ENCODE measurements at regions not wholly inside any gene's neighbourhood (a gene's known extent, or its start where the extent isn't known, plus 50 kb on each side); places are given as distances from the start of the nearest gene placed in this dataset.
A peak's percentile ranks its signal among the peaks of the same experiment; 100 is the strongest.
"Not testable (repeated sequence)": the region's sequence is repeated elsewhere in the genome, so short reads cannot be mapped to it uniquely, and the experiment has no call there.

DNA sequence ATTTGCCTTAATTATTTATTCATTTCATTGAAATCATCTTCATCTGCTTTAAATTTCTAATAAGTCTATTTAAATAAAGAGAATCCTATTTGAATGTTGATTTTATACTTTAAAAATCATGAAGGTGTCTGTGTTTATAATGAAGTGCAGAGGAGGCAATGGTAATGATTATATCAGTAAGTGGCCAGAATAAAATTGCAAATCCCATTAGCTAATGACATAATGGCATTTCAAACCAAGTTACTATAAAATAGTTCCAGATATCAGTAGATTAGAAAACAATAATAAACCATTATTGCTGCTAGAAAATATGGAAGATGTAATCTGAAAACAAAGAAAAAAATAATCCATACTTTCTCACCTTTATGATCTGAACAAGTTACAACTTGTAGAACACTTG, 647.8 kb upstream of the KLHL1 start:
- DNase-seq: no peak

DNA sequence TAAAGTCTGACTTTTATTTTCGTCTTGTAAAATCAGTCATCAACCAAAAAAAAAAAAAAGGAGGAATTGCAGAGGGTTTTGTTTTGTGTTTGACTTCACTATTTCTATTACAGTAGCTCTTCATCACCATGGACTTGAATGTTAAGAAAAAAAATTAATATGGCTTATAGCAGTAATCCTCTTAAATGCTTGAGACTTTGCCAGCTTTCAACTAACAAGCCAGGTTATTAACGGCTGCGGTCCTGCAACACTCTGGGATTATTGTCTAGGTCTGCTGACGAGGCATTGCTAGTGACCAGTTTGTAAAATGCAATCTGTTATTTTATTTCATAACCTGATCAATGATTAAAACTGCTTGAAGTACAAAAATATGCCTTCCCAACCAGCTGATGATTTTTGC, 647.2 kb upstream of the KLHL1 start:
- DNase-seq: no peak

DNA sequence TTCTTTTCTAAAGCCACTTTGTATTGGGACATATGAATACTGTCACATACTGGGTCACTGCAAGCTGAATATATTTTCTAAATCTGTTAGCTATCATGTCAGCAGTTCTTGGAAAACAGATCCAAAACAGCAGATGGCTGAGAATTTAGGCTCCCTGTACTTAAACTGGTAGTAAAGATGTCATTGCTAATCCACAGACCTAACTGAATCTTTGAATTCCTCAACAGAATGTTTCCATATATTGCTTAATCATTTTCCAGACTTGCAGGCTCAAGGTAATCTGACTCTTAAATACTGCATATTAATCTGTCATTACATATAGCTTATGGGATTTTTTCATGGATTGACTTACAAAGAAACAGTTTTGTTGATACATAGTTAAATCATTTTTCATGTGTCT, 639.0 kb upstream of the KLHL1 start:
- DNase-seq: no peak

DNA sequence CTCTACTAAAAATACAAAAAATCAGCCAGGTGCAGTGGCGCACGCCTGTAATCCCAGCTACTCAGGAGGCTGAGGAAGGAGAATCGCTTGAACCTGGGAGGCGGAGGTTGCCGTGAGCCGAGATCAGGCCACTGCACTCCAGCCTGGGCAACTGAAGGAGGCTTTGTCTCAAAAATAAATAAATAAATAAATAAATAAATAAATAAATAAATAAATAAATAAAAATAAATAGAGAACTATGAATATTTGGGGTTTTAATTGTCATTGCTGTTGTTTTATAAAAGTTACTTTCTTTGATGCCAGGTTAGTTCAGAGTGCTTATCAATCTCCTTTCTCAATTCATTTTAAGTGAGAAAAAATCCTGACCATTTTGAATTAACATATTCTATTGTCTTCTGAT, 638.2 kb upstream of the KLHL1 start:
- not testable (repeated sequence) for DNase-seq

DNA sequence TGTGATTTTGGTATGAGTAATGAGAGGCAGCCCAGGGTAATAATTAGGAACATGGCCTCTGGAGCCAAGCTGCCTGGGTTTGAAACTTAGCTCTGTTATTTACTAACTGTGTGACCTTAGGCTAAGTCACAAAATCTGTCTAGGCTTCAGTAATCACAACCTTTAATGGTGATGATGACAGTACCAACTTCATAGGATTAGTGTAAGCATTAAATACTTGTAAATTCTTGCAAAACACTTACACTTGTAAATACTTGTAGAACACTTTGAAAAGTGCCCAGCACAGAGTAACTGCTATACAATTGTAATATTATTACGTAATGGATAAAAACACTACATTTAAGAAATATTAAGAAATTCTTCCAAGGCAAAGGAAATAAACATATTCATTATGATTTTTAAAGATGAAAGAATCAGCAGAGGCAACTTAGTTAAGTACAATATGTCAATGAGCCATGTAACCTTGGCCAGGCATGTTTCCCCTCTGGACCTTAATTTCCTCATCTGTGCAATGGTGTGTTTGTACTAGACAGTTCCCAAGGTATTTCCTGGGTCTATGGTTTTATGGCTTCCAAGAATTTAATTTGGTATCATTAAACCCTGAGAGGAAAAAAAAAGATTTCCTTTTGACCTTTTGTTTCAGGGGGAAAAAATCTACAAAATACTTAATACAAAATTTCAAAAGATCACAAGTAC, 628.5 kb upstream of the KLHL1 start:
- no peak for DNase-seq

DNA sequence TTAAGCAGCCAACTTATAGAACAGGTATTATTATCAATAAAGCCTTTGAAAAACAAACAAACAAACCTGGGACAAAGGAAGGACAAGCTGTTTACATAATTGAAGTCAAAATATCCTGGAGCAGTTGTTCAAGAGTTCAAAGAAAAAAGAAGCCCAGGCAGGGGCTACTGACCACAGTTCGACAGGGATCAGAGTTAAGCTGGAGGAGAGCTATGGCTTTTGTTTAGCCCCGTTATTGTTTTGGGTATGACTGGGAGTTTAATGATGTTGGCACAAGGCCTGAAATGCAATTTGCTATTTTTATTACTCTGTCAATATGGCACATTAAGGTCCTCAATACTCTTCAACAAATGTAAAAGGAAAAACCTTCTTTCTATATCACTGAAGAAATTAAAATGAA, 624.4 kb upstream of the KLHL1 start:
- DNase-seq: no peak

DNA sequence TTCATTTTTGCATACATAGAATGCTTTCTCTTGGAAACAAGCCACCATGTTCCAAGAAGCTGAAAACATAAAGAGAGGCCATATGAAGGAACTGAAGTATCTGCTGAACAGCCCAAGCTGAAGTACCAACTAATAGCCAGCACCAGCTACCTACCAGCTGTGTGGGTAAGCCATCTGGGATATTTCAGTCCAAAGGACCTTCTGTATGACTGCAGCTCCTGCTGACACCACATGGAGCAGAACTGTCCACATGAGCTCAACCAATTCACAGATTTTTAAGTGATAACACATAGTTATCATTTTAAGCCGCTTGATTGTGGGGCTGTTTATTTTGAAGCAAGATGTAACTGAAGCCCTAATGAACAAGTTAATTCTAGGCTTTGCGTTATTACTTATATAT, 621.1 kb upstream of the KLHL1 start:
- DNase-seq: no peak

DNA sequence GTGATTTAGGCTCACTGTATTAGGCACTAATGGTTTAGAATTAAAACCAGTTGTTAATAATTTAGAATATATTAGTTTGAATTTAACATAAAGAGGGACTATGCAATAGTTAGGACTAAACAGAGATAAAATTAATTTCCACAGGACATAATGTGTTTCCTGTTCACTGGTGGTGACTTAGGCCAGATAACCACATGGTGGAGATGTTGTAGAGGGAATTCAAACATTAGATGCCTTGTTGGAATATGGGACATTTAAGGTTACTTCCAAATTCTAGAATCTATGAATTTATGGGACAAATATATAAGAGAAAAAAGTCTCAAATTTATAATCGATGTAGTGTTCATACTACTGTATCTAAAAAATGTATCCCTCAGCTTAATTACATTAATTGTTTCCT, 615.5 kb upstream of the KLHL1 start:
- no peak for DNase-seq

DNA sequence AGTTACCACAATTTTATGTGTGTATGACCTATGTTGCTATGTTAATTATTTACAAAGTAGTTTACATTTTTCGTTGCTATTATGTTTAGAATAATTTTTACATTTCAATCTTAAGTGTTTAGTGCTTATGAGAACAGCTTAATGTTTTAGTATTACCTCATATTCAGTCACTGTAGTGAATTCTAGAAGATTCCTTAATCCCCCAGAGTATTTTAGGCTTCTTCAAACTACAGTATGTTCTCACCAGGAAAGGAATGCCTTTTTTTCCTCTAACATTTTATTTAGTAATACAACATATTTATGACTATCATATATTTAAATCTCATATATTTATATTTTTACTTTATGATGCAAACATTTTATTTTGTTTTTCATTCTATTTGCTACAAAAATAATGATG, 612.1 kb upstream of the KLHL1 start:
- DNase-seq: no peak

DNA sequence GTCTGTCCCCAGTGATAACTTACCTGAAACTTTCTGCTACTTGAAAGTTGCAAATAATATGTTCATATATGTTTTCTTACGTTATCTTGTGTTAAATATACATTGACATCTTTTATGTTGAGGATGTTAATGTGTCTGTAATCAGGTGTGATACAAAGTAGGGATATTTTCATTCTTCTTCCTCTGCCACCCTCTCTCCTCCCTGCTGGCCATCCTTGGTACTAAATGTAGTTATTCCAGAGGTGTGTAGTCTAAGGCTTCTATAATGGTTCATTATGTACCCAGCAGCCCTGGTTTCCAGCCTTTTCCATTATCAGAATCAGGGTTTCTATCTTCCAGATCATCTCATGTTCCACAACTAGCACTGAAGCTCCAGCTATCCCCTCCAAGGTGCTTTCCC, 606.7 kb upstream of the KLHL1 start:
- no peak for DNase-seq

DNA sequence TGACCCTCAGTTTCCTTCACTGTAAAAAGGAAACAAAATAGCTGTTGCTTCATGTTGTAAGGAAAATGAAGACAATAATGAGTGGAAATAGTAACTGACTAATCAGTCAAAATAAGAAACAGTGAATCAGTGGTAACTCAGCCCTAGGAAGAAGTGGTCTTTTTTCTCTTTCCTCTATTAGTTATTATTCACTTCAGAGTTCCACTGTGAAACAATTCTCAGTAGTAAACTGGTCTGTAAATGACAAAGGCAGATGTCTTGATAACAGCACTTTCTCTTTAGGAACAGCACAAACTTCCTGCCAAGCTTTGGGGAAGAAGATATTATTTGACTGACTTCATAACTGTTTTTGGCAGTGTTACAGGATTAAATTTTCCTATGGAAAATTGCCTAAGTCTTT, 600.5 kb upstream of the KLHL1 start:
- DNase-seq: no peak

DNA sequence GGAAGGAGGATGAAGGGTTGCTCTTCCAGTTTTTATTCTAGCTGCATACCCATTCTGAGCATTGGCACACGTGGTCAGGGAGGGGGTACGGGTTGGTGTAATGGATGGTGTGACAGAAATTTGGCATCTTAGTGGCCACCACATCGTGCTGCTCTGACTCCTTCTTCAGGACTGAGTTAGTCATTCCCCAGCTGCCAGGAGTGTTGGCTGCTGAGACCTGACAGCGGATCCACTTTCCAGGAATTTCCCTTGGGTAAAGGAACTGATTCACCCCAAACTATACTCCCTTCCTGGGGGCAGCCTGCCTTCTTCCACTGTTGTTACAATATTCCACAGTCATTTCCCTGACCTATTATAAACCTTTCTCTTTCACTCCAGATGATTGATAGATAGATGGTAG, 595.5 kb upstream of the KLHL1 start:
- no peak for DNase-seq

DNA sequence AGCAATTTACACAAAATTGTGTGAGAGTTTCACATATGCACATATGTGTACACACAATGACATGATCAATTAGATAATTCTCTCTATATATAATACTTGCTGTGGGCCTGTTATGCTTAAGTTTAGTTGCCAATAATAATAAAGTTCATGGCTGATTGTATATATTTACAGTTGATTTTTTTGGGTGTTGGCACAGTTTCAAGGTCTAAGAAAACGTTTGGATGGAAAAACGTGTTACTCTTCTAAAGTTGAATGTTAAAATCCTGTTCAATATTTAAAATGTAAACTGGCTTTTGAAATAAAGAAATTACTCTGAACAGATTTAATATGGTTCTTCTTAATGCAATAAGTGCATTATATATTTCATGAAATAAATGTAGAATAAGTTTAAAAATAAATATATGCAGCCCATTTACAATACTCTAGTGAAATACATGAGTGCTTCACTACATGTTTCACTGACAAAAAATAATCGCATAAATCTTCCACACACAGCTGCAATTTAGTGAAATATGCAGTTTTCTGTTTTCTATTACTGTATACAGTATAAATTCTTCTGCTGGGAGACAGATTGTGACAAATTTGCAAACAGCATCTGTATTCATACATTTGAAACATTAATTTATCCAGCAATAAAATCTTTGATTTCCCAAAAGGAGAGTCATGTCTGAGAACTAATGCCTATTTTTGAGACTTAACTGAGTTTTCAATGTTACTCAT, 586.9 kb upstream of the KLHL1 start:
- DNase-seq: no peak

DNA sequence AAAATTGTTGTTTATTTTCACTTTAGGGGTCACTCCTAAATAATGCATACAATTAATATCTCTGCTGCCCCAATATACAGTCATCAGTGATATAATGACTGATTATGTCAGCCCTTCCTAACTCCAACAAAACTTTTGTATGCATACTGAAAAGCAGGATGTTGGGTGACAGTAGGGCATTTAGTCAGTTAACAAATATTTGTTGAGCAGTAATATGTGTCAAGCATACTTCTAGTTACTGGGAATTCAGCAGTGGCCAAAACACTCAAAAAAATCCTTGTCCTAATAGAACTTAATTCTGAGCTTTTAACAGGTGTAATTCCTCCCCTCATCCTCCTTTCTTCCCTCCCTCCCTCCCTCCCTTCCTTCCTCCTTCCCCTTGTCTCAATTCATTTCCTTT, 560.7 kb upstream of the KLHL1 start:
- DNase-seq: no peak

DNA sequence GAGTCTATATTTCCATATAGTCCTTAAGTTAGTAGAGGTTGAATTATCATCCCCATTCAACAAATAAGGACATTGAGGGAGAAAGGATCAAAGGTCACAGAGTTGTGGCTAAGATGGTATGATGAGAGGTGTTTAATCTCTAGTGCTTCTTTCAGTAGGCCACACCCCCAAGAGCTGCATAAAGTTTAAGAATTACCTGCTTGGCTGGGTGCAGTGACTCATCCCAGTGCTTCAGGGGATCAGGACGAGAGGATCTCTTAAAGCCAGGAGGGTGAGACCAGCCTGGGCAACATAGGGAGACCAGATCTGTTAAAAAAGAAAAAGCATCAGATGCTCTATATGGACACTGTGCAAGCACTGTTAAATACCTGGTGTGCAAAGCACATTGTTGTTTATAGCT, 560.0 kb upstream of the KLHL1 start:
- DNase-seq: no peak

DNA sequence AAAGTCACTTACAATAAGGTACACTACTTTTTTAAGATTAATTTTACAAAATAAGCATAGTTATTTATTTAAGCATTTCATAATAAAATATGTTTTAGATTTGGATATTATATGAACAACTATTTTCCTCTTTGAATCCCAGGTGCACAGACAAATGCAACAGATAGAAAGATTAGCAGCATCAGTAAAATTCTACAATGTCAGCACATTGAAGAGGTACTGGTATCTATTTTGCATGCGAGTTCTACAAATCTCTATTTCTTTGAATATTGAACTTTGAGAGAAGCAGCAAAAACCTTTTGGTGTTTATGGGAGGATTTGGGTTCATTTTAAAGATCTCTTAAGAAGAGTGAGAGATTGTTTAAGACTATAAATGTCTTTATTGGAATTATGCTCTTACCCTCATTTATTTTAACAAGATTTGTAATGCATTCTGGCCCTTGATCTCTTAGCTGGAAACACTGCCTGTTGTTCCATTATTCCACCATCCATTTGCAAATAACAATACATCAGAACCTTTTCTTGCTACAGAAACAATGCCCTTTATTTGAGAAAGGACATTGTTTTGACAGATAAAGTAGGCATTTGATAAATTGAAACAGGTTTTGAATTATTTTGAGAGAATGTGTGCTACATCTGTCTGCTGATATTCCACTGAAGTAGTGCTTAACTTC, 558.8 kb upstream of the KLHL1 start:
- no peak for DNase-seq

DNA sequence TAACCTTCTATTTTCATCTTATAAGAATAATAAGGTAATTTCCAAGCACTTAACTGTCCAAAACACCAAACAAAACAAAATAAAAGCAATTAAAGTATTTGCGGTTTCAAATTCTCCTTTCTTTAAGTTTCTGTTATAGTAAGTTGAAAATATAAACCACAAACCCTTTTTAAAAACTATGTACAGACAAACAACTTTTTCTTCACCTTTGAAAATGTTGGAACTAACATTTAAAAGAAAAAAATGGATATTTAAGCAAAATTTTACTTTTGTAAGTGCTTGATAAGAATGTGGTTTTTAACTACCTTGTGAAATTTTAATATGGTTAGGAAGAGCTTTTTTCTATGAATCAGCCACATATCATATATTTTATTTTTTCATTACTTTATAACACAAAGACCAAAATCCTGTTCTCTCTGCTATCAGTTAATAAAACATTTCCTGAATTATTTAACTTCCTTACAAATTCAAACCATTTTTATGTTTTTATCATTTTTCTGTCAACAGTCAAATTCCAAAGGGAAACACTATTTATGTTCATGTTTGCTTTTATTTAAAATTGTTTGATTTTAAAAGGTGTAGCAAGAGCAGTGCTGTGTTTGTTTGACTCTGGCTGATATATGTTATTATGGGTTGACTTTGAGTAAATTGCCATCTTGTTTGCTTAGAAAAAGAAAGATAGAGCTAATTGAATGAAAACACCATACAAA, 554.1 kb upstream of the KLHL1 start:
- no peak for DNase-seq

DNA sequence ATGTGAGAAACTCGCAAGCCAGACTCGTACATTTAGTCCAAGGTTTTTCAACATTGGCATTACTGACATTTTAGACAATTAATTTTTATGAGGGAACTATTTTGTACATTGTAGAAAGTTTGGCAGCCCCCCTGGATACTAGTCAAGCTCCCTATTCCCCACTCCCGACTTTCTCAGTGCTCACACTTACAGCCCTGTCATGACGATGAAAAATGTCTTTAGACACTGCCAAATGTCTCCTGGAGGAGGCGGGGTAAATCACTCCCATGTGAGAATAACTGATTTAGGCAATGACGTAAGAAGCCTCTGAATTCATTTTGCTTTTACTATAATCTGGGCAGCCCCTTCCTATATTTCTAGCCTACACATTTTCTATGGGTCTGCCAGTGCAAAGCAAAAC, 535.8 kb upstream of the KLHL1 start:
- peak; percentile 34 for DNase-seq

DNA sequence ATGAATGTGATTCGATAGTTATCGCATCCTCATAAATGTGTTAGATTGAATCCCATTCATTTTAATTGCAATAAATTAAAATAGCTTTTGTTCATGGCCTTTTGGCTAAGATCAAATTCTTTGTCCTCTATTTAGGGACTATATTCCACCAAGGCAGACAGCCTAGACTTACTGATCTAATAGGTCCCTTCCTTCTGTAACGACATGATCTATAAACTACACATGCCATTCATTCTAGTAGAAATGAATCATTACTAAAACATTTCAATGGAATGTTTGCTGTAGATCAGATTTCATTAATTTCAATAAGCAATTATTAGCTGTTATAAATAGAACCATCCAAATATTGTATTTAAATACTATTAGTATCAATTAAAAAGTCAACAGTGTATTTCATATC, 526.6 kb upstream of the KLHL1 start:
- no peak for DNase-seq

DNA sequence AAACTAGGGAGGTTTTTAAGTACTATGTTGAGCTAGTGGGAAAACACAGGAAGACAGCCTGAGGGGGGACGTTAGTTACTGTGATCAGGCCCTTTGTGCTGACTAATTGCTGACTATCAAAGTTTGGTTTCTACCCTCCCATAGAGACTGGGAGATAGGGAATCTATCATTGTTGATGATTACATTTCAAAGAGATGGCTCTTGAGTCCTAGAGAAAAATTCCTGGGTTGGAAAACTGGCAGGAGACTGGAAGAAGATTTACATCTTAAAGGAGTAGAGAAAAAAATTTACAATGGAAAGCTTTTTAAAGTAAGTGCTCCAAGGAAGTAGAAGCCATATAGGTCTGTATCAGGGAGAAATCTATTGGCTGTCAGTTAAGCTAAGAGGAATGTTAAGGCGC, 522.0 kb upstream of the KLHL1 start:
- DNase-seq: no peak

DNA sequence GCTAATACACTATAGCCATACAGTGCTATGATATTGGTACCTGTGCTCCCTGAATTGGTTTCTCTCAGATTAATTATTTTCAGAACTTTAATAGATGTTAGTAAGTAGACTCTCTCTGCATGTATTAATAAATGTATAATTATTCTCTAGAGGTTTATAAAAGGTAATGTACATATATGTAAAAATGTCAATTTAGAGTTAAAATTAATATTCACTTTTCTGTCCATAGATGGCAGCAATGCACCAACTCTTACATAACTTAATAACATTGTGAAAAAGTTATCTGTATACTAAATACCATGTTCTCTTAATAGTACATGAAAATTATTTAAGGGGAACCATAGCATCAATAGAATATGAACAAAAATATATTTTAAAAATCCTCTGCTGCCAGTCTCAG, 515.0 kb upstream of the KLHL1 start:
- no peak for DNase-seq

DNA sequence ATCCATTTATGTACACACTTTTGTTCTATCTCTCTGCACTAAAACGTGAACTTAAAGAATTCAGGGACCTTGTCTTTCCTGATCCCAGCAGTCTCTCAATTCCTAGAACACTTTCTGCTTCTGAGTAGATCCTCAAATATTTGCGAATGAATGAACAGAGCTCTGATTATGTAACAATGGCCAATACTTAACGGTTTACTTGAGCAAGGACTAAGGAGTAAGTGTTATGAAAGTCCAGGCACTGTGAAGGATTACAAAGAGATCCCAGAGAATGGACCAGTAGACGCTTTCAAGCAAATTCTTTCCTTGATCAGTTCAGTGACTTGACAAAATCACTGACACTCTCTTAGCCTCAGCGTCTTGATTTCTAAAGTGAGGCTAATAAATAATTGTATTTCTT, 514.5 kb upstream of the KLHL1 start:
- DNase-seq: no peak

DNA sequence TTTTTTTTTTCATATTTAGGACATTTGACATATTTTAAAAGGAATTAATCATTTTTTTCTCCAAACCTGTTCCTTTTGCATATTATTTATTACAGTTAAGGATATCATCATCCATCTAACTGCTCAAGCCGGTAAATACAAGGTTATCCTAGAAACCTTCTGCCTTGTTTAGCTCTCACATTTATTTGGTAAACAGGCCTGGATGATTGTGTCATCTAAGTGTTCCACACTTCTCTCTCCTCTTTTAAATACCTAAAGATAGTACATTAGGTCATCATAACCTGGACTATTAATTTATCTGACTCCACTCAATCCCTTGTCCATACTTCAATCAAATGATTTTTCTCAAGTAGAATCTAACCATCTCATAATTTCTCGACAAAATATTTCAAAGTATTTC, 511.7 kb upstream of the KLHL1 start:
- DNase-seq: no peak

DNA sequence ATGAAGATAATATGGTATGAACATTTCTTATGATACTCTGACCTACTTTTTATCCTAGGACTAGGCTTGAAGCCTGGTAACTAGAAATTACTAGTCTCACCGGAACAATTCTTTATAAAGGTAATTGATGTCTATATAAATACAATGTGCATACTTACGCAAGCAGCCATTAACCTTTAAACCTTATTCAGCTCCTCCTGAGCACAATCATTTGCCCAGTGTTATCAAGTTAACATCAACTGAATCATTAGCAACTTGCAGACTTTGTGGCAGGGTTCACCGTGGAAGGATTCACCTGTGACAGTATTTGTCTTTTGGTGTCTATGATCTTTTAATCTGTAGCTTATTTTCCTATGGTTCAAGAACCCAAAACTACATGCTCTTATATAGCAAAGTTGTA, 508.6 kb upstream of the KLHL1 start:
- no peak for DNase-seq

Data from right hindlimb (tissue), 1 donor.